ENCODE measurements at regions not wholly inside any gene's neighbourhood (a gene's known extent, or its start where the extent isn't known, plus 50 kb on each side); places are given as distances from the start of the nearest gene placed in this dataset.

DNA sequence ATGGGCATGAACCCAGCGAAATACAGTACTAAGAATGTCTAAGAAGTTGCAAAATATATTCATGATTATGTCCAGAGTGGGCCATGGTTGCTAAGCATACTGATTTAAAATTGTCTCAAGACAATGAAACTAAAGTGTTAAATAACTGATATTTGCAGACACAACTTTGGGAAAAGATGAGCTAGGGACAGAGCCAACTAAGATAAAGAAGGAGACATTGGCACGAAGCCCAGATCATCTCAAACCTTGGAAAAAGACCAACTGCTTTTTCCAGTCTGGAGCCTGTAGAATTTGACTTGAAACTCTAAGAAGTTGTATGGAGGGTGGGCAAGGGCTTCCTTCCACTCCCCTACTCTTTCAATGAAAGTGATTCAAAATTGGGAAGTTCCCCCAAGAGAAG is 108.5 kb upstream of the GLRA2 start:
- H3K4me3 Mint-ChIP-seq (ENCODE audit: low read depth): no peak overlapping the region
- TF ChIP-seq, protein P1, sequence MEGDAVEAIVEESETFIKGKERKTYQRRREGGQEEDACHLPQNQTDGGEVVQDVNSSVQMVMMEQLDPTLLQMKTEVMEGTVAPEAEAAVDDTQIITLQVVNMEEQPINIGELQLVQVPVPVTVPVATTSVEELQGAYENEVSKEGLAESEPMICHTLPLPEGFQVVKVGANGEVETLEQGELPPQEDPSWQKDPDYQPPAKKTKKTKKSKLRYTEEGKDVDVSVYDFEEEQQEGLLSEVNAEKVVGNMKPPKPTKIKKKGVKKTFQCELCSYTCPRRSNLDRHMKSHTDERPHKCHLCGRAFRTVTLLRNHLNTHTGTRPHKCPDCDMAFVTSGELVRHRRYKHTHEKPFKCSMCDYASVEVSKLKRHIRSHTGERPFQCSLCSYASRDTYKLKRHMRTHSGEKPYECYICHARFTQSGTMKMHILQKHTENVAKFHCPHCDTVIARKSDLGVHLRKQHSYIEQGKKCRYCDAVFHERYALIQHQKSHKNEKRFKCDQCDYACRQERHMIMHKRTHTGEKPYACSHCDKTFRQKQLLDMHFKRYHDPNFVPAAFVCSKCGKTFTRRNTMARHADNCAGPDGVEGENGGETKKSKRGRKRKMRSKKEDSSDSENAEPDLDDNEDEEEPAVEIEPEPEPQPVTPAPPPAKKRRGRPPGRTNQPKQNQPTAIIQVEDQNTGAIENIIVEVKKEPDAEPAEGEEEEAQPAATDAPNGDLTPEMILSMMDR (IDR thresholded peaks at IDR 0.05; ENCODE audit: unreplicated experiment): no peak
- no peaks in the 10 kb centered on the region for H3K4me1 Mint-ChIP-seq (ENCODE audit: low read depth)
- DNase-seq (ENCODE audit: low spot score, unreplicated experiment): no peak
- peaks cover 12% of the 10 kb centered on the region for H3K9me3 Mint-ChIP-seq (ENCODE audit: low read depth)
- H3K27me3 Mint-ChIP-seq: no peaks in the 10 kb centered on the region
- no peaks in the 10 kb centered on the region for H3K36me3 Mint-ChIP-seq (ENCODE audit: insufficient read depth)
- no peak overlapping the region for H3K27ac Mint-ChIP-seq

DNA sequence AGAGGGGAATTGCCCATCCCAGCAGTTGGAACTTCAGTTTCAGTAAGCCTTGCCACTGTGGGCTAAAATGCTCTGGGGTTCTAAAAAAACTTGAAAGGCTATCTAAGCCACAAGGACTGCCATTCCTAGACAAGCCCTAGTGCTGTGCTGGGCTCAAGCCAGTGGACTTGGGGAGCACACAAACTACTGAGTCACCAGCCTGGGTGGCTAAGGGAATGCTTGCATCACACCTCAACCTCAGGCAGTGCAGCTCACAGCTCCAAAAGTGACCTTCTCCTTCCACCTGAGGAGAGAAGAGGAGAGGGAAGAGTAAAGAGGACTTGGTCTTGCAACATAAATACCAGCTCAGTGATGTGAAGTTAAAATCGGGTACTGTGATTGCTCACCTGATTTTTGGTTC is 116.7 kb upstream of the GLRA2 start:
- no peak for DNase-seq (ENCODE audit: low spot score, unreplicated experiment)

DNA sequence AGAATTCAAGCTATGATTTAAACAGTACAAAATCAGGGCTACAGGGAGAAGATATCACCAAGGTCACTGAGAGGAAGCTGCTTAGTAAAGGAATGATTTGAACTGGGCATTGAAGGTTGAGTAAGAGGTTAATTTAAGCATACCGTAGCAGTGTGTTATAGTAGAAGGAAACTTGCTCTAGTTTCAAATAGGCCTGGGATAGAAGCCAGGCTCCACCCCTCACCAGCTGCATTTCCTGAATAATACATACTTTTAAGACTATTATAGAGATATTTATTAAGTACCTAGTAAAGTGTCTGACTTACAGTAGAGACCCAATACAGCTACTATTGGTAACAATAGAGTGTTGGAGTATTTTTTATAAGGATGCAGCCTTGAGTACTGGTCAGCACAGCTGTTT is 118.0 kb upstream of the GLRA2 start:
- Mint-ChIP-seq H3K27ac (no peak overlapping the region), H3K27me3 (no peaks in the 10 kb centered on the region), H3K4me1 (ENCODE audit: low read depth) (no peaks in the 10 kb centered on the region), H3K9me3 (ENCODE audit: low read depth) (peaks cover 22% of the 10 kb centered on the region), H3K4me3 (ENCODE audit: low read depth) (no peak overlapping the region), H3K36me3 (ENCODE audit: insufficient read depth) (no peaks in the 10 kb centered on the region)
- TF ChIP-seq, protein P1 (IDR thresholded peaks at IDR 0.05; ENCODE audit: unreplicated experiment): no peak
- DNase-seq (ENCODE audit: low spot score, unreplicated experiment): no peak

More for the DNA sequence above, 116.7 kb upstream of the GLRA2 start:
- Mint-ChIP-seq H3K27me3 (no peaks in the 10 kb centered on the region), H3K27ac (no peak overlapping the region), H3K36me3 (ENCODE audit: insufficient read depth) (no peaks in the 10 kb centered on the region), H3K9me3 (ENCODE audit: low read depth) (peaks cover 22% of the 10 kb centered on the region), H3K4me1 (ENCODE audit: low read depth) (no peaks in the 10 kb centered on the region), H3K4me3 (ENCODE audit: low read depth) (no peak overlapping the region)
- TF ChIP-seq, protein P1 (IDR thresholded peaks at IDR 0.05; ENCODE audit: unreplicated experiment): no peak

DNA sequence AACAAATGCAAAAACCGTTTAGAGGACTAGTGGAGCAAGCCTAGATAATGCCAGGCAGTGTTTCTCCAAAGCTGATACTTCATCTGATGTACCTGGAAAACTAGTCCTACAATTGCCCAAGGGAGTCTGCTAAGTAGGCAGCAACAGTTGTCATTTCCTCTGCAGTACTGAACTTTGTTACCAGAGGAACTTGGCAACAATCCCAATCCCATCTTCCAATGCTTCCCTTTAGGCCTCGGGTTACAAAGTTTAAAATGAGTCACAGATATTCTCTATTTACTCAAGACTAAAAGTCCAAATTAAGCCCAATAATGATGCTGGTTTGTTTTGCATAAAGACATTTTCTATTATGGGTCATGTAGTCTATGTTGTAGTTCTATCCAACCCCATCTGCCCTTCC is 120.0 kb upstream of the GLRA2 start:
- no peaks in the 10 kb centered on the region for H3K36me3 Mint-ChIP-seq (ENCODE audit: insufficient read depth)
- TF ChIP-seq, protein P1 (IDR thresholded peaks at IDR 0.05; ENCODE audit: unreplicated experiment): no peak
- H3K9me3 Mint-ChIP-seq (ENCODE audit: low read depth): peaks cover 18% of the 10 kb centered on the region
- H3K4me1 Mint-ChIP-seq (ENCODE audit: low read depth): no peaks in the 10 kb centered on the region
- H3K27me3 Mint-ChIP-seq: no peaks in the 10 kb centered on the region
- DNase-seq (ENCODE audit: low spot score, unreplicated experiment): no peak
- H3K27ac Mint-ChIP-seq: no peak overlapping the region
- no peak overlapping the region for H3K4me3 Mint-ChIP-seq (ENCODE audit: low read depth)

DNA sequence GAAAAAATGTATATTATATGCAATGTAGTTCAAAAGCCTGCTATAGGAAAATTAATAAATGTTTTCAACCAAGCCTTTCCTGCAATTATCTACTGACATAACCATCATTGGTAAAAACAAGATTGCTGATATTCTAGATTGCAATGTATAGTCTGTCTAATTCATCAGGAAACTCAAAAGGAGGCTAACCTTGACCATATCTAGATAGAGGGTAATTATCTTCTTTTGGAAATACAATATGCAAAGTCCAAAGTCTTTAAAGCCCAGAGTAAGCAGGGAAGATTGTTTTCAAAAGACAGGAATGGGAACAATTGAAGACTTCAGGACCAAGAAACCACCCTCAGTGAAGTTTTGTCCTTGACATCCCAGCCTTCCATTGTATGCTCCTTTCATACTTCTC is 123.1 kb upstream of the GLRA2 start:
- Mint-ChIP-seq H3K4me1 (ENCODE audit: low read depth) (no peaks in the 10 kb centered on the region), H3K27ac (no peak overlapping the region), H3K9me3 (ENCODE audit: low read depth) (peaks cover 12% of the 10 kb centered on the region), H3K36me3 (ENCODE audit: insufficient read depth) (no peaks in the 10 kb centered on the region), H3K27me3 (no peaks in the 10 kb centered on the region), H3K4me3 (ENCODE audit: low read depth) (no peak overlapping the region)
- TF ChIP-seq, protein P1 (IDR thresholded peaks at IDR 0.05; ENCODE audit: unreplicated experiment): no peak
- no peak for DNase-seq (ENCODE audit: low spot score, unreplicated experiment)
